GM23338 (cell line): ENCODE measurements at regions not wholly inside any gene's neighbourhood (a gene's known extent, or its start where the extent isn't known, plus 50 kb on each side); places are given as distances from the start of the nearest gene placed in this dataset.

Source experiments
- CREB1 ChIP-seq: fragments of 250-450 bp; sonication (Bioruptor Pico); IDR thresholded peaks from 2 replicates; pipeline ENCODE4 v1.5.0; 2020; ENCODE audit warnings: low read depth, mild to moderate bottlenecking, moderate library complexity
- EZH2 ChIP-seq: fragments of 200-600 bp; sonication (generic); IDR thresholded peaks from one replicate; pipeline ENCODE4 v1.8.0; 2017; ENCODE audit warnings: antibody characterized with exemption, mild to moderate bottlenecking, low read depth; ENCODE audit not compliant: unreplicated experiment
- EZH2phosphoT487 ChIP-seq: fragments of 200-600 bp; sonication (generic); IDR thresholded peaks from one replicate; pipeline ENCODE4 v1.8.1; 2018; ENCODE audit warnings: antibody characterized with exemption; ENCODE audit not compliant: unreplicated experiment
- JUNB ChIP-seq: IDR thresholded peaks from one replicate; pipeline ENCODE4 v1.6.1; 2016; ENCODE audit warnings: antibody characterized with exemption; ENCODE audit not compliant: unreplicated experiment
- POLR2AphosphoS5 ChIP-seq: IDR thresholded peaks from 2 replicates; pipeline ENCODE4 v1.6.1; 2016; ENCODE audit warnings: antibody characterized with exemption, low read depth
- ZNF331 ChIP-seq: fragments of 250-450 bp; sonication (Bioruptor Pico); IDR thresholded peaks from 2 replicates; pipeline ENCODE4 v1.5.0; 2020; ENCODE audit warnings: low read depth, mild to moderate bottlenecking, moderate library complexity
- TF ChIP-seq, protein P1 (sequence below), 2 experiments: fragments of 200-600 bp in 1 of 2; sonication (generic) in 1 of 2; conservative IDR thresholded peaks; 2 replicates each; pipeline versions ENCODE4 v1.5.1 to v1.6.1; 2016 to 2017; ENCODE audit warnings: antibody characterized with exemption in 2 of 2, low read depth in 2 of 2, mild to moderate bottlenecking in 2 of 2, moderate library complexity in 1 of 2
- TF ChIP-seq, protein P2 (sequence below): IDR thresholded peaks from one replicate; pipeline ENCODE4 v1.6.1; 2018; ENCODE audit warnings: antibody characterized with exemption; ENCODE audit not compliant: unreplicated experiment
- TF ChIP-seq, protein P3 (sequence below): fragments of 250-450 bp; sonication (Bioruptor Pico); IDR thresholded peaks from 2 replicates; pipeline ENCODE4 v1.5.0; 2020; ENCODE audit warnings: mild to moderate bottlenecking, moderate library complexity

DNA sequence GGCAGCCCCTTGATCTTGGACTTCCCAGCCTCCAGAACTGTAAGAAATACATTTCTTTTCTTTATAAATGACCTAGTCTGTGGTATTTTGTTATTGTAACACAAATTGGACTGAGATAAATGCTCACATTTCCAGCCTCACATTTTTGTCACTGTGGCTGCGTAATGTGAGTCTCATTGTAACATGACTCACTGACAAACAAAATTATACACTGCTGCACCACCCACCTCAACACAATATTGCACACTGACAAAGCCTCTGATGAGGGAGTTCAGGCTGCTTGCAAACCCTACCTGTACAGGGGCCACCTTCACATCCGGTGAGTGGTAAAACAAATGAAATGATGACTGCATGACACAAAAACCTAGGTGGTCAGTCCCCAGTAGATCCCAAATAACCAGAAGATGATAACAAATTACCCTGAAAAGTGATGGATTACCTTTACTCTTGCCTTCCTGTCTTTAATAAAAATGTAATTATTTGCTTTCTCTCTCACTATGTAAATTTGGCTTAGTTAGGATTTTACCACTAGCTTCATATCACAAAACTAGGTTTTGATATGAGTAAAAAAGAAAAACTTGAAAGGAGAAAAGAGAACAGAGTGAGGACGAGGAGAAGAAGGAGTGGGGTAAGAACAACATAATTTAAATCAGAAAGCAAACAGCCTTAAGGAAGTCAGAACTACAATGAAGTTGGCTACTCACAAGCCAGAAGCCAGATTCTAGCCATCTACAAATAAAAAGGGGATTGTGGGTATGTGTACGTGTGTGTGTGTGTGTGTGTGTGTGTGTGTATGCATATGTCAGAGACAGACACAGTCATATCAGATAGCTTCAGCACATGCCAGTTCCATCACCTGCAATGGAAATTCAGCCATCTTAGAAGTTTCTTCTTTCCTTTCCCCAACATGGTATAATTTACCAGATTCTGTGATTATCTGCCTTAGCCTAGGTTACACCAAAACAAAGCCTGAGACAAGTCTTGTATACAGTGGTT lies 53.4 kb upstream of the SESN3 start:
- TF ChIP-seq, protein P1, sequence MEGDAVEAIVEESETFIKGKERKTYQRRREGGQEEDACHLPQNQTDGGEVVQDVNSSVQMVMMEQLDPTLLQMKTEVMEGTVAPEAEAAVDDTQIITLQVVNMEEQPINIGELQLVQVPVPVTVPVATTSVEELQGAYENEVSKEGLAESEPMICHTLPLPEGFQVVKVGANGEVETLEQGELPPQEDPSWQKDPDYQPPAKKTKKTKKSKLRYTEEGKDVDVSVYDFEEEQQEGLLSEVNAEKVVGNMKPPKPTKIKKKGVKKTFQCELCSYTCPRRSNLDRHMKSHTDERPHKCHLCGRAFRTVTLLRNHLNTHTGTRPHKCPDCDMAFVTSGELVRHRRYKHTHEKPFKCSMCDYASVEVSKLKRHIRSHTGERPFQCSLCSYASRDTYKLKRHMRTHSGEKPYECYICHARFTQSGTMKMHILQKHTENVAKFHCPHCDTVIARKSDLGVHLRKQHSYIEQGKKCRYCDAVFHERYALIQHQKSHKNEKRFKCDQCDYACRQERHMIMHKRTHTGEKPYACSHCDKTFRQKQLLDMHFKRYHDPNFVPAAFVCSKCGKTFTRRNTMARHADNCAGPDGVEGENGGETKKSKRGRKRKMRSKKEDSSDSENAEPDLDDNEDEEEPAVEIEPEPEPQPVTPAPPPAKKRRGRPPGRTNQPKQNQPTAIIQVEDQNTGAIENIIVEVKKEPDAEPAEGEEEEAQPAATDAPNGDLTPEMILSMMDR (conservative IDR thresholded peaks at IDR 0.05; ENCODE audit: low read depth in 2 of 2): no peak
- TF ChIP-seq EZH2: no peak
- TF ChIP-seq POLR2AphosphoS5: no peak
- TF ChIP-seq JUNB: no peak
- TF ChIP-seq CREB1: no peak
- TF ChIP-seq, protein P2, sequence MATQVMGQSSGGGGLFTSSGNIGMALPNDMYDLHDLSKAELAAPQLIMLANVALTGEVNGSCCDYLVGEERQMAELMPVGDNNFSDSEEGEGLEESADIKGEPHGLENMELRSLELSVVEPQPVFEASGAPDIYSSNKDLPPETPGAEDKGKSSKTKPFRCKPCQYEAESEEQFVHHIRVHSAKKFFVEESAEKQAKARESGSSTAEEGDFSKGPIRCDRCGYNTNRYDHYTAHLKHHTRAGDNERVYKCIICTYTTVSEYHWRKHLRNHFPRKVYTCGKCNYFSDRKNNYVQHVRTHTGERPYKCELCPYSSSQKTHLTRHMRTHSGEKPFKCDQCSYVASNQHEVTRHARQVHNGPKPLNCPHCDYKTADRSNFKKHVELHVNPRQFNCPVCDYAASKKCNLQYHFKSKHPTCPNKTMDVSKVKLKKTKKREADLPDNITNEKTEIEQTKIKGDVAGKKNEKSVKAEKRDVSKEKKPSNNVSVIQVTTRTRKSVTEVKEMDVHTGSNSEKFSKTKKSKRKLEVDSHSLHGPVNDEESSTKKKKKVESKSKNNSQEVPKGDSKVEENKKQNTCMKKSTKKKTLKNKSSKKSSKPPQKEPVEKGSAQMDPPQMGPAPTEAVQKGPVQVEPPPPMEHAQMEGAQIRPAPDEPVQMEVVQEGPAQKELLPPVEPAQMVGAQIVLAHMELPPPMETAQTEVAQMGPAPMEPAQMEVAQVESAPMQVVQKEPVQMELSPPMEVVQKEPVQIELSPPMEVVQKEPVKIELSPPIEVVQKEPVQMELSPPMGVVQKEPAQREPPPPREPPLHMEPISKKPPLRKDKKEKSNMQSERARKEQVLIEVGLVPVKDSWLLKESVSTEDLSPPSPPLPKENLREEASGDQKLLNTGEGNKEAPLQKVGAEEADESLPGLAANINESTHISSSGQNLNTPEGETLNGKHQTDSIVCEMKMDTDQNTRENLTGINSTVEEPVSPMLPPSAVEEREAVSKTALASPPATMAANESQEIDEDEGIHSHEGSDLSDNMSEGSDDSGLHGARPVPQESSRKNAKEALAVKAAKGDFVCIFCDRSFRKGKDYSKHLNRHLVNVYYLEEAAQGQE: no peak
- TF ChIP-seq ZNF331: no peak
- no peak for TF ChIP-seq EZH2phosphoT487
- TF ChIP-seq, protein P3, sequence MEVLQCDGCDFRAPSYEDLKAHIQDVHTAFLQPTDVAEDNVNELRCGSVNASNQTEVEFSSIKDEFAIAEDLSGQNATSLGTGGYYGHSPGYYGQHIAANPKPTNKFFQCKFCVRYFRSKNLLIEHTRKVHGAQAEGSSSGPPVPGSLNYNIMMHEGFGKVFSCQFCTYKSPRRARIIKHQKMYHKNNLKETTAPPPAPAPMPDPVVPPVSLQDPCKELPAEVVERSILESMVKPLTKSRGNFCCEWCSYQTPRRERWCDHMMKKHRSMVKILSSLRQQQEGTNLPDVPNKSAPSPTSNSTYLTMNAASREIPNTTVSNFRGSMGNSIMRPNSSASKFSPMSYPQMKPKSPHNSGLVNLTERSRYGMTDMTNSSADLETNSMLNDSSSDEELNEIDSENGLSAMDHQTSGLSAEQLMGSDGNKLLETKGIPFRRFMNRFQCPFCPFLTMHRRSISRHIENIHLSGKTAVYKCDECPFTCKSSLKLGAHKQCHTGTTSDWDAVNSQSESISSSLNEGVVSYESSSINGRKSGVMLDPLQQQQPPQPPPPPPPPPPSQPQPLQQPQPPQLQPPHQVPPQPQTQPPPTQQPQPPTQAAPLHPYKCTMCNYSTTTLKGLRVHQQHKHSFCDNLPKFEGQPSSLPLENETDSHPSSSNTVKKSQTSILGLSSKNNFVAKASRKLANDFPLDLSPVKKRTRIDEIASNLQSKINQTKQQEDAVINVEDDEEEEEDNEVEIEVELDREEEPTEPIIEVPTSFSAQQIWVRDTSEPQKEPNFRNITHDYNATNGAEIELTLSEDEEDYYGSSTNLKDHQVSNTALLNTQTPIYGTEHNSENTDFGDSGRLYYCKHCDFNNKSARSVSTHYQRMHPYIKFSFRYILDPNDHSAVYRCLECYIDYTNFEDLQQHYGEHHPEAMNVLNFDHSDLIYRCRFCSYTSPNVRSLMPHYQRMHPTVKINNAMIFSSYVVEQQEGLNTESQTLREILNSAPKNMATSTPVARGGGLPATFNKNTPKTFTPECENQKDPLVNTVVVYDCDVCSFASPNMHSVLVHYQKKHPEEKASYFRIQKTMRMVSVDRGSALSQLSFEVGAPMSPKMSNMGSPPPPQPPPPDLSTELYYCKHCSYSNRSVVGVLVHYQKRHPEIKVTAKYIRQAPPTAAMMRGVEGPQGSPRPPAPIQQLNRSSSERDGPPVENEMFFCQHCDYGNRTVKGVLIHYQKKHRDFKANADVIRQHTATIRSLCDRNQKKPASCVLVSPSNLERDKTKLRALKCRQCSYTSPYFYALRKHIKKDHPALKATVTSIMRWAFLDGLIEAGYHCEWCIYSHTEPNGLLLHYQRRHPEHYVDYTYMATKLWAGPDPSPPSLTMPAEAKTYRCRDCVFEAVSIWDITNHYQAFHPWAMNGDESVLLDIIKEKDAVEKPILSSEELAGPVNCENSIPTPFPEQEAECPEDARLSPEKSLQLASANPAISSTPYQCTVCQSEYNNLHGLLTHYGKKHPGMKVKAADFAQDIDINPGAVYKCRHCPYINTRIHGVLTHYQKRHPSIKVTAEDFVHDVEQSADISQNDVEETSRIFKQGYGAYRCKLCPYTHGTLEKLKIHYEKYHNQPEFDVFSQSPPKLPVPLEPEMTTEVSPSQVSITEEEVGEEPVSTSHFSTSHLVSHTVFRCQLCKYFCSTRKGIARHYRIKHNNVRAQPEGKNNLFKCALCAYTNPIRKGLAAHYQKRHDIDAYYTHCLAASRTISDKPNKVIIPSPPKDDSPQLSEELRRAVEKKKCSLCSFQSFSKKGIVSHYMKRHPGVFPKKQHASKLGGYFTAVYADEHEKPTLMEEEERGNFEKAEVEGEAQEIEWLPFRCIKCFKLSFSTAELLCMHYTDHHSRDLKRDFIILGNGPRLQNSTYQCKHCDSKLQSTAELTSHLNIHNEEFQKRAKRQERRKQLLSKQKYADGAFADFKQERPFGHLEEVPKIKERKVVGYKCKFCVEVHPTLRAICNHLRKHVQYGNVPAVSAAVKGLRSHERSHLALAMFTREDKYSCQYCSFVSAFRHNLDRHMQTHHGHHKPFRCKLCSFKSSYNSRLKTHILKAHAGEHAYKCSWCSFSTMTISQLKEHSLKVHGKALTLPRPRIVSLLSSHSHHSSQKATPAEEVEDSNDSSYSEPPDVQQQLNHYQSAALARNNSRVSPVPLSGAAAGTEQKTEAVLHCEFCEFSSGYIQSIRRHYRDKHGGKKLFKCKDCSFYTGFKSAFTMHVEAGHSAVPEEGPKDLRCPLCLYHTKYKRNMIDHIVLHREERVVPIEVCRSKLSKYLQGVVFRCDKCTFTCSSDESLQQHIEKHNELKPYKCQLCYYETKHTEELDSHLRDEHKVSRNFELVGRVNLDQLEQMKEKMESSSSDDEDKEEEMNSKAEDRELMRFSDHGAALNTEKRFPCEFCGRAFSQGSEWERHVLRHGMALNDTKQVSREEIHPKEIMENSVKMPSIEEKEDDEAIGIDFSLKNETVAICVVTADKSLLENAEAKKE: no peak
